ENCODE measurements at regions not wholly inside any gene's neighbourhood (a gene's known extent, or its start where the extent isn't known, plus 50 kb on each side); places are given as distances from the start of the nearest gene placed in this dataset.
"Not testable (repeated sequence)": the region's sequence is repeated elsewhere in the genome, so short reads cannot be mapped to it uniquely, and the experiment has no call there.

GRCh38 chr13:50294425-50294824 lies 279.2 kb downstream of the KCNRG start:
- not testable (repeated sequence) for DNase-seq (ENCODE audit: low read depth in 3 of 3, low spot score in 2 of 3)

GRCh38 chr13:50299546-50300249 lies 284.5 kb downstream of the KCNRG start:
- no peak for DNase-seq (ENCODE audit: low read depth in 3 of 3, low spot score in 2 of 3)

- no peak for DNase-seq (ENCODE audit: low read depth in 3 of 3, low spot score in 2 of 3)
Observed at GRCh38 chr13:50303963-50304721, 288.9 kb downstream of the KCNRG start.

GRCh38 chr13:50306156-50306555 lies 290.9 kb downstream of the KCNRG start:
- DNase-seq (ENCODE audit: low read depth in 3 of 3, low spot score in 2 of 3) = no peak

- no peak for DNase-seq (ENCODE audit: low read depth in 3 of 3, low spot score in 2 of 3)
Observed at GRCh38 chr13:50309318-50309717, 294.1 kb downstream of the KCNRG start.

GRCh38 chr13:50309882-50310594 lies 294.8 kb downstream of the KCNRG start:
- DNase-seq (ENCODE audit: low read depth in 3 of 3, low spot score in 2 of 3) = no peak

- no peak for DNase-seq (ENCODE audit: low read depth in 3 of 3, low spot score in 2 of 3)
Observed at GRCh38 chr13:50310734-50311133, 295.5 kb downstream of the KCNRG start.

GRCh38 chr13:50318887-50319286 lies 303.6 kb downstream of the KCNRG start:
- no peak for DNase-seq (ENCODE audit: low read depth in 3 of 3, low spot score in 2 of 3)

GRCh38 chr13:50319635-50320255 lies 304.5 kb downstream of the KCNRG start:
- DNase-seq (ENCODE audit: low read depth in 3 of 3, low spot score in 2 of 3) = no peak

GRCh38 chr13:50320271-50320862 lies 305.1 kb downstream of the KCNRG start:
- no peak for DNase-seq (ENCODE audit: low read depth in 3 of 3, low spot score in 2 of 3)

- DNase-seq (ENCODE audit: low read depth in 3 of 3, low spot score in 2 of 3) = no peak
Observed at GRCh38 chr13:50322006-50322405, 306.8 kb downstream of the KCNRG start.

GRCh38 chr13:50323440-50324065 lies 308.3 kb downstream of the KCNRG start:
- no peak for DNase-seq (ENCODE audit: low read depth in 3 of 3, low spot score in 2 of 3)

GRCh38 chr13:50326271-50326670 lies 311.0 kb downstream of the KCNRG start:
- DNase-seq (ENCODE audit: low read depth in 3 of 3, low spot score in 2 of 3) = no peak

GRCh38 chr13:50326811-50327210 lies 311.6 kb downstream of the KCNRG start:
- no peak for DNase-seq (ENCODE audit: low read depth in 3 of 3, low spot score in 2 of 3)

GRCh38 chr13:50334115-50334778 lies 319.0 kb downstream of the KCNRG start:
- DNase-seq (ENCODE audit: low read depth in 3 of 3, low spot score in 2 of 3) = no peak

GRCh38 chr13:50334944-50335343 lies 319.7 kb downstream of the KCNRG start:
- DNase-seq (ENCODE audit: low read depth in 3 of 3, low spot score in 2 of 3) = no peak

GRCh38 chr13:50339271-50339670 lies 324.0 kb downstream of the KCNRG start:
- DNase-seq (ENCODE audit: low read depth in 3 of 3, low spot score in 2 of 3) = no peak

- DNase-seq (ENCODE audit: low read depth in 3 of 3, low spot score in 2 of 3) = no peak
Observed at GRCh38 chr13:50340146-50340545, 324.9 kb downstream of the KCNRG start.

- DNase-seq (ENCODE audit: low read depth in 3 of 3, low spot score in 2 of 3) = no peak
Observed at GRCh38 chr13:50340551-50341287, 325.5 kb downstream of the KCNRG start.
